Psoas muscle (tissue), 7 donors: ENCODE measurements at regions not wholly inside any gene's neighbourhood (a gene's known extent, or its start where the extent isn't known, plus 50 kb on each side); places are given as distances from the start of the nearest gene placed in this dataset.
"Not testable (repeated sequence)": the region's sequence is repeated elsewhere in the genome, so short reads cannot be mapped to it uniquely, and the experiment has no call there.

ENCODE experiments used
- ATAC-seq, 4 donors: fragments of 200-7000 bp; cut with Tn5 transposase; one replicate each; pipeline ENCODE4 v1.9.1; 2020; ENCODE audit warnings: moderate library complexity in 3 of 4, mild to moderate bottlenecking in 2 of 4
- DNase-seq, 2 donors: peaks; one replicate each; pipeline ENCODE4 v3.0.0-alpha.2; 2020
- H3K27ac ChIP-seq: fragments of 200-600 bp; one replicate; pipeline ENCODE4 v1.8.0; 2022
- H3K27me3 ChIP-seq, 3 donors: fragments of 200-600 bp in 1 of 3; one replicate each; pipeline versions ENCODE4 v1.6.1 to v1.8.0; 2013 to 2022; ENCODE audit warnings: low read length in 2 of 3, mild to moderate bottlenecking in 2 of 3, moderate library complexity in 1 of 3; ENCODE audit not compliant: insufficient read depth in 3 of 3
- H3K36me3 ChIP-seq, 2 donors: fragments of 200-600 bp in 1 of 2; one replicate each; pipeline versions ENCODE4 v1.6.1 to v1.8.0; 2013 to 2022; ENCODE audit warnings: low read depth in 1 of 2, mild to moderate bottlenecking in 1 of 2, moderate library complexity in 1 of 2; ENCODE audit not compliant: insufficient read depth in 1 of 2
- H3K4me1 ChIP-seq: fragments of 200-600 bp; one replicate; pipeline ENCODE4 v1.8.0; 2022
- H3K4me3 ChIP-seq: fragments of 200-600 bp; one replicate; pipeline ENCODE4 v1.8.0; 2022; ENCODE audit warnings: mild to moderate bottlenecking
- H3K9me3 ChIP-seq: fragments of 200-600 bp; one replicate; pipeline ENCODE4 v1.8.0; 2022
- CTCF ChIP-seq: fragments of 200-600 bp; IDR thresholded peaks from one replicate; pipeline ENCODE4 v1.8.0; 2022; ENCODE audit warnings: antibody characterized with exemption
- WGBS, 3 donors: extraction: QIAGEN DNeasy Blood & Tissue Kit; methylation state at CpG; one replicate each; pipeline versions ENCODE4 v1.1.6 to v1.1.7; 2013; 5-methylcytosine and 5-hydroxymethylcytosine counted together
- intact Hi-C, 2 donors: fragments of 100-400 bp; cut with DNase I; formaldehyde crosslinking; loops; one replicate each; pipeline versions ENCODE4 v1.11.0 to v1.14.2; 2022
- donor health status: healthy with polysubstance abuse.
- donor health status: DM: no; HTN: no; CAD: no; lungs with moderate emphysema.
- donor health status: Bipolar disorder and iron deficiency.
- donor health status: healthy.
- donor health status: DM: yes; HTN: yes; CAD: no.
- donor health status: DM: no; HTN: no; CAD: no.
- donor health status: DM: yes; HTN: yes; CAD: no.

- no peaks in the 10 kb centered on the region for H3K27me3 ChIP-seq
- ATAC-seq: no peak
These were observed 105.5 kb upstream of the SLC38A2 start for GRCh38 chr12:46478123-46478522.

GRCh38 chr12:46477541-46477940, 105.0 kb upstream of the SLC38A2 start:
- Histone ChIP-seq H3K4me3 (no peak overlapping the region), H3K27ac (no peak overlapping the region), H3K4me1 (peaks cover 20% of the 10 kb centered on the region), H3K9me3 (no peaks in the 10 kb centered on the region), H3K36me3 (no peaks in the 10 kb centered on the region), H3K27me3 (no peaks in the 10 kb centered on the region)
- intact Hi-C loops: no loop called here
- no peak for TF ChIP-seq CTCF
- DNase-seq (no peak), ATAC-seq (no peak)

More at GRCh38 chr12:46478123-46478522, 105.5 kb upstream of the SLC38A2 start:
- Histone ChIP-seq H3K27ac (no peak overlapping the region), H3K9me3 (no peaks in the 10 kb centered on the region), H3K36me3 (no peaks in the 10 kb centered on the region), H3K4me1 (peaks cover 14% of the 10 kb centered on the region), H3K4me3 (no peak overlapping the region)
- no peak for TF ChIP-seq CTCF
- no peak for DNase-seq
- intact Hi-C loops: loop anchor here in 1 of 2 donors (2.0 kb wide), 1 partner anchor 43 kb away; no protein-coding TSS in a partner anchor
- WGBS, 3 donors: 89 to 93% (median 90%) methylated on average over 2 of the region's 2 CpGs

GRCh38 chr12:46475972-46476645, 103.5 kb upstream of the SLC38A2 start:
- ATAC-seq: peak in 1 of 4 donors; percentile 19

GRCh38 chr12:46474385-46474784, 101.8 kb upstream of the SLC38A2 start:
- not testable (repeated sequence) for H3K4me3 ChIP-seq, ATAC-seq, DNase-seq, H3K27me3 ChIP-seq, H3K36me3 ChIP-seq, H3K9me3 ChIP-seq
- intact Hi-C loops: loop anchor here in 1 of 2 donors (5.0 kb wide), 1 partner anchor 63 kb away; no protein-coding TSS in a partner anchor
- 75 to 87% (median 76%) methylated on average over 9 of the region's 9 CpGs for WGBS, 3 donors
- peaks cover 35% of the 10 kb centered on the region for H3K4me1 ChIP-seq
- H3K27ac ChIP-seq: peak overlapping the region; percentile 91

More at GRCh38 chr12:46475972-46476645, 103.5 kb upstream of the SLC38A2 start:
- no peak for DNase-seq
- H3K4me1 ChIP-seq: peaks cover 31% of the 10 kb centered on the region
- WGBS, 3 donors: 61 to 76% (median 66%) methylated on average over 3 of the region's 3 CpGs
- H3K27ac ChIP-seq: no peak overlapping the region
- intact Hi-C loops: no loop called here
- H3K36me3 ChIP-seq: no peaks in the 10 kb centered on the region
- no peaks in the 10 kb centered on the region for H3K27me3 ChIP-seq
- no peak for TF ChIP-seq CTCF
- no peaks in the 10 kb centered on the region for H3K9me3 ChIP-seq
- no peak overlapping the region for H3K4me3 ChIP-seq

GRCh38 chr12:46473634-46474329, 101.2 kb upstream of the SLC38A2 start:
- Histone ChIP-seq H3K27ac (peak overlapping the region; percentile 91), H3K9me3 (no peaks in the 10 kb centered on the region), H3K4me1 (peaks cover 37% of the 10 kb centered on the region), H3K4me3 (peak overlapping the region; percentile 28), H3K36me3 (no peaks in the 10 kb centered on the region), H3K27me3 (no peaks in the 10 kb centered on the region)
- TF ChIP-seq CTCF: no peak
- DNase-seq (peak; percentile 45 to 58), ATAC-seq (peak; percentile 68 to 79 (median 69))
- 15 to 24% (median 19%) methylated on average over 8 of the region's 8 CpGs for whole genome bisulfite sequencing, 3 donors
- intact Hi-C loops: loop anchor here (2.0 to 5.0 kb wide), 2 partner anchors 61 to 64 kb away; no protein-coding TSS in a partner anchor
